SIG-M5 treated with dmso at 0.1 percent for 504 hours (cell line): ENCODE measurements at regions not wholly inside any gene's neighbourhood (a gene's known extent, or its start where the extent isn't known, plus 50 kb on each side); places are given as distances from the start of the nearest gene placed in this dataset.

Source experiments
- DNase-seq: peaks from one replicate; lab custom pipeline; 2025; ENCODE audit not compliant: unreplicated experiment; lab: John Stamatoyannopoulos, UW

DNA sequence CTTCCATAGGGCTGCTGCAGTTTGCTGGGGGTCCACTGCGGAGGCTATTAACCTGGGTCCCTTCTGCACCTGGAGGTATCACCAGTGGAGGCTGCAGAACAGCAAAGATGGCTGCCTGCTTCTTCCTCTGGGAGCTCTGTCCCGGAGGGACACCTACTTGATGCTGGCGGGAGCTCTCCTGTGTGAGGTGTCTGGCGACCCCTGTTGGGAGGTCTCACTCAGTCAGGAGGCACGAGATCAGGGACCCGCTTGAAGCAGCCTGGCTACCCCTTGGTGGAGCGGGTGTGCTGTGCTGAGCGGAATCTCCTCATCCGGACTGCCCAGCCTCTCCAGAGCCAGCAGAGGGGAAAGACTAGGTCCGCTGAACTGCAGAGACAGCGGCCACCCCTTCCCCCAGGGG, 56.0 kb upstream of the CTXND1 start:
- DNase-seq = no peak

DNA sequence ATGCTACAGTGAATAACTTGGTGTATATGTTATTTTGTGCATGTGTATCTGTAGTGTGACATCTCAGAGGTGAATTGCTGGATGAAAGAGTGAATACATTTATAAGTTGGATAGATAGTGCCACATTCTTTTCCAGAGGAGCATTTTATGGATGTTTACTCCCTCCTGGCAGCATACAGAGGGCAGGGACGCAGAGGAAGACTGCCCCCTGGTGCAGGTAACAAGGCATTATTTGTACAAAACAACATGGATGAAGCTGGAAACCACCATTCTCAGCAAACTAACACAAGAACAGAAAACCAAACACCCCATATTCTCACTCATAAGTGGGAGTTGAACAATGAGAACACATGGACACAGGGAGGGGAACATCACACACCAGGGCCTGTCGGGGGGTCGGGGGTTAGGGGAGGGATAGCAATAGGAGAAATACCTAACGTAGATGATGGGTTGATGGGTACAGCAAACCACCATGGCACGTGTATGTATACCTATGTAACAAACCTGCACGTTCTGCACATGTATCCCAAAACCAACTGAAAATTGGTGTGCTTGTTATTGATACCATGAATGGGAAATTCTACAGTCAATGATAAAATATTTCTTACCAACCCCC, 57.9 kb upstream of the CTXND1 start:
- DNase-seq = peak; percentile 16

DNA sequence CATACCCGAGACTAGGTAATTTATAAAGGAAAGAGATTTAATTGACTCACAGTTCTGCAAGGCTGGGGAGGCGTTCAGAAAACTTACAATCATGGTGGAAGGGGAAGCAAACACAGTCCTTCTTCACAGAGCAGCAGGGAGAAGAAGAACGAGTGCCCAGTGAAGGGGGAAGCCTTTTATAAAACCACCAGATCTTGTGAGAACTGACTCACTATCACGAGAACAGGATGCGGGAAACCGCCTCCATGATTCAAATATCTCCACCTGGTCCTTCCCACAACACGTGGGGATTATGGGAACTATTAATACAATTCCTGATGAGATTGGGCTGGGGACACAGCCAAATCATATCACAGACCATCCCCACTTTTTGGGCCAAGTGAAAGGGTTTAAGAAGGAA, 58.8 kb upstream of the CTXND1 start:
- no peak for DNase-seq

DNA sequence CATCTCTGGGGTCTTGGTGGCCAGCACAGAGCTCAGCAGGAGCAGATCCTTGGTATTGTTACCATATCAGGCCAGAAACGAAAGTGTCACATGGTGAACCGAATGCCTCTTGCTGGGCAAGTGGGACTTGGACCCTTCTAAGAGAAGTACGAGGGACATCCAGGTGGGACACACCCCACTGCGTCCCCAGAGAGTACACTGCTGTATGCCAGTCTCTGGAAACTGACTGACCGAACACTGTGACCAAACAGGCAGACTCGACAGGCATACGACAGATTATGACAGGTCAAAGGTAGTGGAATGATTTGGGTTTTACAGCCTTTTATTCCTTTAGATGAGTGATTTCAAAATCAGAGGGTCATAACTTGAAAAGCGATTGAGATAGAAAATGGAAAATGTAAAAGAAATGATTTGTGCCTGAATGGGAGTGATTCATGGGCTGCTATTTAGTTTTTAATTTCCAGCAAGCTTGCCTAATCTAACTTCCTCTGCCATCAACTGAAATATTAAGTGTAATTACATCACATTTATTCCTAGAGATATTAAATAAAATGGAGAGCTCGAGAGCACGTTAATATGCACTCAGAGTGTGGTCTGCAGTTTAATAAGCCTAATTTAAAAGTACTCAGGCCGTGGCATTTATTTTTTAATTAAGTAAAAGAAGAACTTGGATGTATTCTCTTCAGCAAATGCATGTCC, 63.4 kb upstream of the CTXND1 start:
- DNase-seq = no peak

DNA sequence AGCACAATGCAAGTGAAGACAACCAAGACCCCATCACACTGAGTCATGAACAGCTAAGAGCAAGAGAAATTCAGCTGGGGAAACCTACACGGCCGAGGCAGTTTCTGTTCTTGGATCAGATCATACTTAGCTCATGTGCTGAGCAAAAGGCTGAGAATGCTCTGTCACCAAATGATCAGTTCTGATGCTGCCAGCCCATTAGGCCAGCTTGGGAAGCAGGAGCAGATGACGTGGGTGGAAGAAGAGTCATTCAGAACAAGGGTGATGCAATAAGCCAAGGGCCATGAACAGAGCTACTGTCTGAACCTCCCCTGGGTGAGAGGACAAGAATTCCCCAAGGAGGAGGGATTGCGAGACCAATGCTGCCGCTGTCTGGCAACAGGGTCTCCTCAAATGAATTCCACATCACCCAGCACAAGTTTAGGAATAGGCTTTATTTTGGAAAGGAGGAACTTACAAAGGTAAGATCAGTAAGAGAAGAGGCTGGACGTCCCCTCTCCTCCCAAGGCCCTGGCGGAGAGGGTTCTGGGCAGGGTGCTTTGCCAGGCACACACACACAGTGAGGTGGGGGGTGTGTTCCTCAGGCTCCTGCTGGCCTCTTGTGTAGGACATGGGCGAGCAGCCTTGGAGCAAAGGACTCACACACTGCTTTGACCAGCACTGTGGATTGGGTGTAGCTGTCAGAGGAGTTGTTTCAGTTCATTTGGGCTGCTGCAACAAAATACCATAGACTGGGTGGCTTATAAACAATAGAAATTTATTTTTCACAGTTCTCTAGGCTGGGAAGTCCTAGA, 65.6 kb upstream of the CTXND1 start:
- no peak for DNase-seq

DNA sequence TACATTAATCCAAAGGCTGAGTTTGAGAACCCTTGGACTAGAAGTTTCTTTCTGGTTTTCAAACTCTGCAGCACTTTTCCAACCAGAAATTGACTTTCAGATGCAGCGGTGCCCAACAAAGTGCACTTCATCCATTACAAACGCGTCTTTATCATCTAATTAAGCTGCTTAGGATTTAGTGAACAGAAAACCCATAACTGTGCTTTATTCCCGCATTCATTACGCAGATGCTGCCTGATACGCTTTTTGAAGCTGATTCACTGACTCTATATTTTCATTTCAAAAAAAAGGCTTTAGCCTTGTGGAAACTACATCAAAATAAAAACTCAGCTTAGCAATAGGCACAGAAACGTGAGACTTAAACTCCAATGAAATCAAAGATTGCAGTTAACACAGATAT, 69.8 kb upstream of the CTXND1 start:
- no peak for DNase-seq

DNA sequence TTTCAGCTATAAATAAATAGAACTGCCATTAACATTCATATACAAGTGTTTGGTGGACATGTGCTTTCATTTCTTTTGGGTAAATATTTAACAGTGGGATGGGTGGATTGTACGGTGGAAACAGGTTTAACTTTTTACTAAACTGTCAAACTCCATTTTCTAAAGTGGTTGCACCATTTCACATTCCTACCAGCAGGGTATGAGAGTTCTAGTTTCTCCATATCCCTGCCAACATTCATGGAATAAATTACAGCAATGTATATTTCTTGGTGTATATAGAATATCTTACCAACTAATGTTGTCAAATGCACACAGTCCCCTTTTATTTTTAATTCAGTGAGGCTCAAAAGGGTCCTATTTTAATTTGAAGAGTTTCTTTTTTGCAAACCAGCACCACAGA, 71.3 kb upstream of the CTXND1 start:
- DNase-seq = no peak

DNA sequence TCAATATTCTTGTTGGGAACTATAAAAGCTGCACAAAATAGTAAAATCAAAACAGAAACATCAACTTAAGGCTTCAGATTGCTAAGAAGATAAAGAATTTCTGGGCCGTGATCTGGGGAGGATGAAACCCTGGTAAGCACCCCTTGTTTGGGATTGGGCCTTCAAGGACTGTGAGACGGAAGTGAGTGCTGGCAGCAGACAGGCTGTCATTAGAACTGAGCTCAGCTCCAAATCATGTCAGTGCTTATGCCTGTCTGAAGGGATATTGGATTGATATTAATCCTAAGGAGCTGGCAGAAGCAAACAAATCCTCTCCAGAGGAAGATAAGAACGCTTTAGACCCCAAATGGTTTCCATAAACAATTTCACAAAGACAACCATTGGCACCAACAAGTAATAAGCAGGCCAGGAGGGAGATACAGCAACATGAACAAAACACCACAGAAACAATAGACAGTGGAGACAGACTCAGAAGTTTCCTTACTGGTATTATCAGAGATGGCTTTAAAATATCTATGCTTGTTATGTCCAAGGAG, 72.6 kb upstream of the CTXND1 start:
- no peak for DNase-seq

DNA sequence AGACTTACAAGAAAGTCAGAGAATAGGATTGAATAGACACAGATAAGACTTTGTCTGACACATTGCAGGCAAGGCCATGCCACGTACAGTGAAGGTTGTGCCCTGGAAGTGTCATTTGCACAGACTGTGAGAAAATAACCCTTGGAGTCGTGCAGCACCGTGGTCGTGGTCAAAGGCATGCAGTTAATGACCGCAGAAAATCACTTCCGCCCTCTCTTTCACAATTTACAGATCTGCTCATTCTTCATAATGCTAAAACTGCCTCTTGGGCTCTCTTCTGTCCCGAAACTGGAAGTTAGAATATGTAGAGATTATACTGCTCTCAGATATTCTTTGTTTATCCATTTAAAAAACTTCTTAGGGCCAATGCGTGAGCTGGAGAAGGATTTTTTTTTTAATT, 73.2 kb upstream of the CTXND1 start:
- peak; percentile 16 for DNase-seq

DNA sequence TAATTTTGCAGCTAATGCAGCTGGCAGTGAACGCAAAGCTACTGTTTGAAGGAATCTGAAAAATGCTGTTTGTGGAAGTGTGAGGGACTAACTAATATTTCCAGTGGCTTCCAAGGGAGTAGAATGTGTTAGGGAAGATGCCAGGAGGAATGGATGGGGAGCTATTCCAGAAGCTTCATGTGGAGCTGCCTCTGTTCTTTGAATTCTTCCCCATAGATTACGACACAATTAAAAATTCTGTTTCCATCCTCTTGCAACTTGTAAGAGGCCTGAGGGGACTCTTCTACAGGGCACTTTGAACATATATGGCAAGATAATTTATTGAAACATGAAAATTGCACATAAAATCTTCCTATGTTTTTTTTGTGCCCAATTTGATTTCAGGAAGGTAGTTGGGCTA, 74.3 kb upstream of the CTXND1 start:
- no peak for DNase-seq

DNA sequence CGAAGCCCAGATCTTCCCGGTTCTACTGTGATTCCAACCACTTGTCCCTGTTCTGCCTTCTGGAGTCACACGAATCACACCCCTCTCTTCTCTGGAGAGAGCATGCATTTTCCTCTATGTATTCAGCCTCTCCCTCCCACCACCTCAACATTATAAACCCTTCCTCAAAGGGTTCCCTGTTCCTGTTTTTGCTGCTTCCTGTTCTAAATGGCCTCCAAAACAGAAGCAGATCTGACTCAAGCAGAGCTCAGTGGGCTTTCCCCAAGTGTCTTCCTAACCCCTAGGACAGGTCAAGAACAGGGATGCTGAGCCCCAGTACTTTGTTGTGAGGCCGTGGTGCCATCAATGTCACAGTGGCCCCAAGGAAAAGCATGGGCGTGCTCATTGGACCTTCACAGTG, 75.7 kb upstream of the ARNT2 start:
- peak; percentile 2 for DNase-seq

DNA sequence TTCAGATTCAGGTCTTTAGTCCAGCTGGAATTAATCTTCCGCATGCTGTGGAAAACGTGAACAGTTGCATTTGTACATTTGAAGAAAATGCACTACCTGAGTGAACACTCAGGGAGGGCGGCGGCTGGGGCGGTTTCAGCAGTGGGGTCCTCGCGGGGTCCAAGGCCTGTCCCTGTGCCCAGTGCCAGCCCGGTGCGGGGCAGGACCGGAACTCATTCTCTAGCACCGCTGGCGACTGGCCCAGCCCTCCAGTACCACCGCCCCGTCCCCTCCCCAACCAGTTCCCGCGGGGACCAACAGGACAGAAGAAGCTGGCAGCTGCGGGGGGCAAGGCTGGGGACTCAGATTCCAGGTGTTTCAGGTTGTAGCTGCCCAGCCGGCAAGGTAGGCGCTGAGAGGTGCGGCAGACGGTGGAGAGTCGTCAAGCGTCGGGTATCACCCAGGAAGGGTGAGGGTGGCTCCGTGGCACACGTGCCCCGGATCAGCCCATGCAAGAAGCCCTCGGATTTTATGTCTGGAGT, 72.2 kb upstream of the ARNT2 start:
- DNase-seq = no peak

DNA sequence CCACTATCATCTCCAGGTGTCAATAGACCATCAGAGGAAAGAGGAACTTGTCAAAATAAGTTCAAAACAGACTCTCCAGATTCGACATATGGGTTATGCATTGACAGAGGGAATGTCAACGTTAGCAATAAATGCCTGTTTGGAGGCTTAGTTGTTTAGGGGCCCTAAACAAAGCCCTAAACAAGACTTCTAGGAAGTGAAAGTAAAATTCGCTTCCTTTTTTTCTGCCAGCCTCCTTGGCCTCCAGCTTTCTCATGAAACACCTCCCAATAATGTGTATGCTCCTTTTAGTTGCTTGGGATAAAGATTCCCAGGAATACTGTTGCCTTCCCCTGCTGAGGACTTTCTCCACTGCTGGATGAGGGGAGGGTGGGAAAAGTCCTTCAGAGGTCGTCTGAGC, 70.9 kb upstream of the ARNT2 start:
- no peak for DNase-seq

DNA sequence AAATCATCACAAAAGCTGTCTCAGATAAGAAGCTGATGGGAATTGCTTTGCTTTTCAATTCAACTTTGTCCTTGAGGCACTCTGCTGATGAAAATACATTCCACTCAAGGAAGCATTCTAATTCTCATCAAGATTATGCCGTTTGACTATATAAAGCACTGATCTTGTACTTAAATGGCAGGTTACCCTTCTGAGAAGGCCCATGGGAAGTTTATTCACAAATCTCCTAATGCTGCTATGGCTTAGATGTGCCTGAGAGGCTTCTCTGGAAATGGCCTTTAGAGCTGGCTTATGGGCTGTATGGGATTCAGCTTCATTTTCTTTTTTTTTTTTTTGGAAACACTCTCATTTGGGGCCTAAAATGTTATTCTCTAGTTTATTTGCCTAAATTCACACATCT, 69.7 kb upstream of the ARNT2 start:
- no peak for DNase-seq

DNA sequence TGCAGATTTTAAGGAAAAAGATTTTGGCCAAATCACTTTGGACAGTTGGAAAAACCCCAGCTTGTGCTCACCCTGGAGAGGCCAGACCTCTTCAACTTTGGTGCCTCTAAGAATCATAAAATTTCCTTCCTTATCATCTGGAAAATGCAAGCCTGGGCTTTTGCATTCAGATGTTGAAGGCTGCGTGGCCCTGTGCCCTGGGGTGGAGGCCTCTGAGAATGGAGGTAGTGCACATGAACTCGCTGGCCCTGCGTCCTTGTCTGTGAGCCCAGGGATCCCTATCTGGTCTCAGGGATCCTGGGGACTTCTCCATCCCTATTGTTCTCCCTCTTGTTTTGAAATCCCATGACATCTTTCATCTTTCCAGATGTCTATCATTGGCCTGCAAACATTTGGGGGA, 64.6 kb upstream of the ARNT2 start:
- no peak for DNase-seq

DNA sequence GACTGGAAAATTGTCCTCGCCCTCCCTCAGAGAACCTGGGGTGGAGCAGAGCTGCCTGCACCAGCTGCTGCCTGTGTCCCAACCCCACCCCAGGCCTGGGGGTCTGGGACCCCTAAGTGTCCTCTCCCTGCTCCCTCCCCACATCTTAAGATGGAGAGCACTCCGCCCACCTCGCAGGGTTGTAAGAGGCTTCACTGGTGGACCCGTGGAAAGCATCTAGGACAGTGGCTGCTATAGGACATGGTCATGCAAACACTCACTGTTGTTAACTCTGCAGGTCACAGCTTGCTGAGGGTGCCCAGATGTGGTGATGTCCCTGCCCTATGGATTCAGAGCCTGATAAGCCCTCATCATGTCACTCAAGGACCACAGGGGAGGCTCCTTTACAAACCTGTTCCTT, 62.0 kb upstream of the ARNT2 start:
- no peak for DNase-seq

DNA sequence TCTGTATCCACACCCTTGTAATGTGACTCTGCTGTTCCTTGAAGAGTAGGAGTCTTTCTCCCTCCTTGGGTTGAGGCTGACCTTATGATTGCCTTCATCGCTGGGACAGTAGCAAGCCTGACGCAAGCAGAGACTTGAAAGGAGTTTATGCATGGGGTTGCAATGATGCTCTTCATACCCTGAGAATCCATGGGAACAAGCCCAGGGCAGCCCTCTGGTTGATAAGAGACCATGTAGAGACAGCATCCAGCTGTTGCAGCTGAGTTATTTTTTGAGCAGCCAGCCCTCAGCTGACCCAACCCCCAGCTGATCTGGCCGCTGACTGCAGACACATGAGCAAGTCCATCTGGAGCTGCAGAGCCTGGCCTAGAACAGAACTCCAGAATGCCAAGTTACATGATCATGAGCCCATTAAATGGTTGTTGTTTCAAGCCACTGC, 60.6 kb upstream of the ARNT2 start:
- DNase-seq = no peak

DNA sequence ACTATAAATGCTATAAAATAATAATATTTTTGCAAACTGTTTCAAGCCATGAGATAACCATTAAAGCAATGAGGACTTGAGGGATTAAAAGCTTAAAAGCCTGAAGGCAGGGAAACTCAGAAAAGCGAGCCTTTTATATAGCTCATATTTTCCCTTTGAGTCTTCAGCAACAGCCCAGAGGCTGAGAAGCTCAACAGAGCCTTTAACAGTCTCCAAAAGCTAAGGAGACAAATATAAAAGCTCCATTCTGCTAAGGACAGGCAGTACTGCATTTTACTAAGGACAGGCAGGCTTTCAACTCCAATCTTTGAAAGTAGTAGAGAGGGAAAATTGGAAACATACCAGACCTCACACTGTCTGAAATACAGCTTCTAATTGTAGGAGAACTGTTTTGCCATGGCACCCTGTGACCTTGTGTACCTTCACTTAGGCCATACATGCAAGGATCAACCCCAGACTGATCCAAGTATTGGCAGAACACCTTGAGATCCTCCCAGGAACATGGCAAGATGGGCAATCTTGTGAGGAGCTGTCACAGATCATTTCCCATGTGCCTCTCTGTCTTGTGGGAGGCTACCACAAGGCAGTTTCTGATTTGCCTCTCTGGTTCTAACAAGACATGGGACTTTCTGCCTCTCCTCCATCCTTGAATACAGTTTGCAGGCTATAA, 53.1 kb upstream of the ARNT2 start:
- DNase-seq = no peak
